Colonic mucosa (tissue), 4 donors: ENCODE measurements at regions not wholly inside any gene's neighbourhood (a gene's known extent, or its start where the extent isn't known, plus 50 kb on each side); places are given as distances from the start of the nearest gene placed in this dataset.

Source experiments
- DNase-seq: peaks from one replicate; pipeline ENCODE4 v3.0.0-alpha.2; 2020
- H3K27ac ChIP-seq: fragments of 200-600 bp; one replicate; pipeline ENCODE4 v1.8.0; 2021
- H3K27me3 ChIP-seq: fragments of 200-600 bp; one replicate; pipeline ENCODE4 v1.8.0; 2021
- H3K36me3 ChIP-seq: fragments of 200-600 bp; one replicate; pipeline ENCODE4 v1.8.0; 2021
- H3K4me1 ChIP-seq: fragments of 200-600 bp; one replicate; pipeline ENCODE4 v1.8.0; 2021; ENCODE audit warnings: mild to moderate bottlenecking
- H3K4me3 ChIP-seq: fragments of 200-600 bp; one replicate; pipeline ENCODE4 v1.8.0; 2021
- H3K9ac ChIP-seq, 2 donors: one replicate each; pipeline ENCODE4 v1.7.0; 2013; ENCODE audit warnings: control low read depth in 2 of 2, low read depth in 2 of 2, low read length in 2 of 2
- H3K9me3 ChIP-seq: fragments of 200-600 bp; one replicate; pipeline ENCODE4 v1.8.0; 2021
- intact Hi-C: fragments of 100-400 bp; cut with DNase I; formaldehyde crosslinking; loops from one replicate; pipeline ENCODE4 v1.14.1; 2022
- TF ChIP-seq, protein P1 (sequence below): fragments of 200-600 bp; IDR thresholded peaks from one replicate; pipeline ENCODE4 v1.8.0; 2022; ENCODE audit warnings: antibody characterized with exemption, mild to moderate bottlenecking
- donor health status: healthy.
- donor health status: DM: no; HTN: no; CAD: no.
- donor health status: DM: no; HTN: no; CAD: no.

DNA sequence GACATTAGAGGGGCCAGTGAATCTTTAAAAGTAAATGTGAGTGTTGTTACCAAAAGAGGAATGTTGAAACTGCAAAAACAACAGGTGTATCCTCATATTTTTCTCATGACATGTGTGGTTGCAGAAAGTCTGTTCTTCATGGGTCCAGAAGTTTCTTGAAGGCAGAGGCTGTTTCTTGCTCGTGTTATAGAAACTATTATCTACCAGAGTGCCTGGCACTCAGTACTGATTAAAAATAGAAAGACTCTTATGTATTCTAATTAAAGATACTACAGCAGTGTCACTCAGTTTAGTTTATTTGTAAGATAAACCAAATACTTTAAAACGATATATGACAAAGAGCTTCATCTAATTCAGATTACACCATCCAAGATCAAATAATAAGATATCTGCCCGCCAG lies 1864.2 kb upstream of the WWC1 start:
- Histone ChIP-seq H3K9ac (no peak overlapping the region), H3K9me3 (no peaks in the 10 kb centered on the region), H3K27ac (no peak overlapping the region), H3K4me3 (no peak overlapping the region), H3K4me1 (no peaks in the 10 kb centered on the region), H3K36me3 (no peaks in the 10 kb centered on the region), H3K27me3 (no peaks in the 10 kb centered on the region)
- intact Hi-C loops = no loop called here
- no peak for DNase-seq
- TF ChIP-seq, protein P1, sequence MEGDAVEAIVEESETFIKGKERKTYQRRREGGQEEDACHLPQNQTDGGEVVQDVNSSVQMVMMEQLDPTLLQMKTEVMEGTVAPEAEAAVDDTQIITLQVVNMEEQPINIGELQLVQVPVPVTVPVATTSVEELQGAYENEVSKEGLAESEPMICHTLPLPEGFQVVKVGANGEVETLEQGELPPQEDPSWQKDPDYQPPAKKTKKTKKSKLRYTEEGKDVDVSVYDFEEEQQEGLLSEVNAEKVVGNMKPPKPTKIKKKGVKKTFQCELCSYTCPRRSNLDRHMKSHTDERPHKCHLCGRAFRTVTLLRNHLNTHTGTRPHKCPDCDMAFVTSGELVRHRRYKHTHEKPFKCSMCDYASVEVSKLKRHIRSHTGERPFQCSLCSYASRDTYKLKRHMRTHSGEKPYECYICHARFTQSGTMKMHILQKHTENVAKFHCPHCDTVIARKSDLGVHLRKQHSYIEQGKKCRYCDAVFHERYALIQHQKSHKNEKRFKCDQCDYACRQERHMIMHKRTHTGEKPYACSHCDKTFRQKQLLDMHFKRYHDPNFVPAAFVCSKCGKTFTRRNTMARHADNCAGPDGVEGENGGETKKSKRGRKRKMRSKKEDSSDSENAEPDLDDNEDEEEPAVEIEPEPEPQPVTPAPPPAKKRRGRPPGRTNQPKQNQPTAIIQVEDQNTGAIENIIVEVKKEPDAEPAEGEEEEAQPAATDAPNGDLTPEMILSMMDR = no peak

DNA sequence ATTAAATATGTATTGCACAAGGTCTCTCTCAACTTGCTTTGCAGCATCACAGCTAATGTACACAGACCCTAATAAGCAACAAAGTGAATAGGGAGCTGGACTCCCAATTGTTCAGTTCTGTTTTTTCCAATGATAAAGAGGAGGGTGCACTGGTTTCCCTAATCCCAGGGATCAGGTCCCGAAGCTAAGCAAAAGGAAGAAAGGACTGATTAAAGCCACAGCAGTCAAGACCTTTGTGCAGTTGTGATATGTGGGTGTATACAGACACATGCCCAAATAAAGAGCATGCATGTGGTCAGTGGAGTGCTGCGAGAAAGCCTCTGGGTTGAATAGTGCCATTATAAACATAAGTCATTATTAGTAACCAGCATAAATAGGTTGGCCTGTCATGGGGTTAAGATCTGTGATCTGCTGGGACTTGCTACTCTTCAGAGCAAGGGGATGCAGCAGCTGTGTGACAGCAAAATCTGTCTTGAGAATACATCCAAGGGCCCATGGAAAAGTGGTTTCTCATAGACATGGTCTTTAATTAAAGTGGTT lies 1863.1 kb upstream of the WWC1 start:
- TF ChIP-seq, protein P1 = no peak
- intact Hi-C loops = no loop called here
- DNase-seq = no peak
- Histone ChIP-seq H3K4me1 (no peaks in the 10 kb centered on the region), H3K4me3 (no peak overlapping the region), H3K9ac (no peak overlapping the region), H3K27ac (no peak overlapping the region), H3K27me3 (no peaks in the 10 kb centered on the region), H3K36me3 (no peaks in the 10 kb centered on the region), H3K9me3 (no peaks in the 10 kb centered on the region)

DNA sequence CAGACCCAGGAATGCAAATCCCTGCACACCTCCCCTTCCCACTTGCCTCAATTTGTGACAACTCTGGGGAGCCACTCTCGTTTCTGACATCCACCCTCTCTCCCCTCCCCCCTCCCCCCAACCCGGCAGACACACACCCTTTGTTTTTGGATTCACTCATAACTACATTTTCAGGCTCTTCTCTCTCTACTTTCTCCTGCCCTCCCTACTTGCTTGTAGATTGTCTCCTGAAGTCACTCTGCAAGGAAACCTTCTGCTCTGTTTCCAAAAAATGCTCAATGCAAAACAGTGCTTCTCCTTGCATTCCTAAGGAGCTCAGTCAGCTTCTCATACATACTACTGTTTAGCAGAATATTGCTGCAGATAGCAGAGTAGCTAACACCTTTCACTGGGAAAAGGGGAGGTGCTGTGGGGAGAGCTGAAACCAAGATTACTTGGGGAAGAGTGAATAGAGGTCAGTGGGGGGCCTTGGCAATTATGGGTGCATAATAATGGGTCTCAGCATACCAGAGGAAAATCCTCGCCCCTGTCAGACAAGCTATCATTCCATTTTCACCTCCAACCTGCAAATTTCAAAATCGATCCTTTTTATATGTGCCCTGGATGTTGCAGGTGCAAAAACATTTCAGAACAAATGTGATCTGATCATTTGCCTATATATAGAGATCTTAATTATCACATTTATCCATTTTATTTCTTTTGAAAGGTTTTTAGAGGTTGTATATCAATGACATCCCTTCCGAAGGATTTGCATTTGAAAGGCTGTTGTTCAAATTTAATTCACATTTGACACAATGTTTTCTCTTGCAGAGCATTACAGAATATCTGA lies 1860.7 kb upstream of the WWC1 start:
- H3K9me3 ChIP-seq = no peaks in the 10 kb centered on the region

DNA sequence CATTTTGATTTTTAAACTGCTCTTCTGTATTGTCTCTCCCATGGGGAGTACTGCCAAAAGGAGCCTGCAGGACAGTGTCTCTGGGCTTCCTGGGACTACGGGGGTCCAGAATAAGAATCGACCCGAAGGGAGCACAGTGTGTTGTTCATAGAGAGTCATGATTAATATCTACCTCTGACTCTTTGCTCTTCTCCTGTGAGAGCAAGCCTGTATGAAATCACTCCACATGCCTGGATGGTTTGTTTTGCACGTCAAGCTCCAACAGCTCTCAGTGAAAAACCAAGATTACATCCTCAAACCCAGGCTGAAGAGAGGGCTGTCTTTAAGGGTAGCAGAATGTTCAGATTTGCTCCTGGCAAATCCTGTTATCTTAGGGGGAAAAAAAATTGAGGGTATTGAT lies 1860.0 kb upstream of the WWC1 start:
- Histone ChIP-seq H3K9me3 (no peaks in the 10 kb centered on the region), H3K4me1 (no peaks in the 10 kb centered on the region), H3K4me3 (no peak overlapping the region), H3K36me3 (no peaks in the 10 kb centered on the region), H3K9ac (no peak overlapping the region), H3K27me3 (no peaks in the 10 kb centered on the region), H3K27ac (no peak overlapping the region)
- intact Hi-C loops = no loop called here
- TF ChIP-seq, protein P1 = no peak
- no peak for DNase-seq

More for the DNA sequence above, 1860.7 kb upstream of the WWC1 start:
- Histone ChIP-seq H3K4me3 (no peak overlapping the region), H3K36me3 (no peaks in the 10 kb centered on the region), H3K9ac (no peak overlapping the region), H3K4me1 (no peaks in the 10 kb centered on the region), H3K27me3 (no peaks in the 10 kb centered on the region), H3K27ac (no peak overlapping the region)
- intact Hi-C loops = no loop called here
- TF ChIP-seq, protein P1 = no peak
- DNase-seq = no peak

DNA sequence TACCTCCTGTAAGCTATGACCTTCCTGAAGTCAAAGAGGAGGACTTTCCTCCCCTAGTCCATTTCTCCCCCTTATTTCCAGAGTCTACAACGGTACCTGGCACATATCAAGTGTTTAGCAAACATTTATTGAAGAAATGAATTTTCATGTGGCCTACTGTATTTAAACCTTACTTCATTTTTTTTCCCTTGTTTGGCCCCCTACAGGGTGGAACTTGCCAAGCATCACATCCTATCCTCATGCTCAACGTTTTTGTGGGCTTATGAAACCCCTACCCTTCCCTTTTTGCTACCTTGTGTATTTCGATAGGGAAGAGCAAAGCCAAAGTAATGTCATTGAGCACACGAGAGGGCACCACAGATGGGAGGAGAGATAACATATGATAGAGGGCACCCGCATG lies 1857.8 kb upstream of the WWC1 start:
- TF ChIP-seq, protein P1 = no peak
- no peaks in the 10 kb centered on the region for H3K36me3 ChIP-seq
- no peak overlapping the region for H3K9ac ChIP-seq
- H3K4me3 ChIP-seq = no peak overlapping the region
- no peak overlapping the region for H3K27ac ChIP-seq
- no peaks in the 10 kb centered on the region for H3K27me3 ChIP-seq
- intact Hi-C loops = no loop called here
- no peaks in the 10 kb centered on the region for H3K9me3 ChIP-seq
- no peaks in the 10 kb centered on the region for H3K4me1 ChIP-seq
- no peak for DNase-seq
